ENCODE measurements at regions not wholly inside any gene's neighbourhood (a gene's known extent, or its start where the extent isn't known, plus 50 kb on each side); places are given as distances from the start of the nearest gene placed in this dataset.
"Not testable (repeated sequence)": the region's sequence is repeated elsewhere in the genome, so short reads cannot be mapped to it uniquely, and the experiment has no call there.

DNA sequence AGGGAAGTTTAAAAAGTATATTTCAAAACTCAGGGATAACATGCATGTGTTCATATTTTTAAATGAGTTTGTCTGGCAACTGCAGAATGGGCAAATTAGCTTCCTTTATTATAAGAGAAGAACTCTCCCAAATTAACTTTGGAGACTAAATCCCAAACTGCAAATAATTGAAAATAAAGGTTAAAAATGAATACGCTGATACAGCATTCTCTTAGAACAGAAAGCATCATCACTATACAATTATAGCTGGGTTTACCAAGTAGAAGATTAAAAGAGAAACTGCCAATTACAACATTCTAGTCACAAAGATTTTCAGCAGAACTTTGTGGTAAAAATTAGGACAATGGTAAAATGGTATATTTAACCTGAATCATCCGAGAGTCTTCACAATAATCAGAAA lies 73.3 kb downstream of the OLFM4 start:
- no peak for DNase-seq (ENCODE audit: low read depth)
- TF ChIP-seq, protein P1, sequence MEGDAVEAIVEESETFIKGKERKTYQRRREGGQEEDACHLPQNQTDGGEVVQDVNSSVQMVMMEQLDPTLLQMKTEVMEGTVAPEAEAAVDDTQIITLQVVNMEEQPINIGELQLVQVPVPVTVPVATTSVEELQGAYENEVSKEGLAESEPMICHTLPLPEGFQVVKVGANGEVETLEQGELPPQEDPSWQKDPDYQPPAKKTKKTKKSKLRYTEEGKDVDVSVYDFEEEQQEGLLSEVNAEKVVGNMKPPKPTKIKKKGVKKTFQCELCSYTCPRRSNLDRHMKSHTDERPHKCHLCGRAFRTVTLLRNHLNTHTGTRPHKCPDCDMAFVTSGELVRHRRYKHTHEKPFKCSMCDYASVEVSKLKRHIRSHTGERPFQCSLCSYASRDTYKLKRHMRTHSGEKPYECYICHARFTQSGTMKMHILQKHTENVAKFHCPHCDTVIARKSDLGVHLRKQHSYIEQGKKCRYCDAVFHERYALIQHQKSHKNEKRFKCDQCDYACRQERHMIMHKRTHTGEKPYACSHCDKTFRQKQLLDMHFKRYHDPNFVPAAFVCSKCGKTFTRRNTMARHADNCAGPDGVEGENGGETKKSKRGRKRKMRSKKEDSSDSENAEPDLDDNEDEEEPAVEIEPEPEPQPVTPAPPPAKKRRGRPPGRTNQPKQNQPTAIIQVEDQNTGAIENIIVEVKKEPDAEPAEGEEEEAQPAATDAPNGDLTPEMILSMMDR (IDR thresholded peaks at IDR 0.05; ENCODE audit: control insufficient read depth, insufficient read depth, low read depth, low read length, missing control alignments) = no peak
- H3K4me3 ChIP-seq (ENCODE audit: control insufficient read depth, low read depth, low read length) = no peak overlapping the region

DNA sequence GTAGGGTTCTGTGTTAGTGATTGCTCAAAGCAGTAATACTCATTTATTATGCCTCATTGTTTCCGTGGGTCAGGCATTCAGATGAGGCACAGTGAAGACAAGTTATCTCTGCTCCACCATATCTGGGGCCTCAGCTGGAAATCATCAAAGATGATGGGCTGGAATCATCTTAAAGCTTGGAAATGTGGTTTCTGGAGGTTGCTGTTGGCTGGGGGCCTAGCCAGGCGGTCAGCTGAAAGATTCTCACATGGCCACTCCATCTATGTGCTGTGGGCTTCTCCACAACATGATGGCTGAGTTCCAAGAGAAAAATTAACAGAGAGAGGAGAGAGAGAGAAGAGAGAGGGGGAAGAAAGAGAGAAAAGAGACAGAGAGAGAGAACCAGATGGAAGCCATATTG lies 75.5 kb downstream of the OLFM4 start:
- H3K4me3 ChIP-seq (ENCODE audit: control insufficient read depth, low read depth, low read length) = no peak overlapping the region
- DNase-seq (ENCODE audit: low read depth) = no peak
- TF ChIP-seq, protein P1 (IDR thresholded peaks at IDR 0.05; ENCODE audit: control insufficient read depth, insufficient read depth, low read depth, low read length, missing control alignments) = no peak

DNA sequence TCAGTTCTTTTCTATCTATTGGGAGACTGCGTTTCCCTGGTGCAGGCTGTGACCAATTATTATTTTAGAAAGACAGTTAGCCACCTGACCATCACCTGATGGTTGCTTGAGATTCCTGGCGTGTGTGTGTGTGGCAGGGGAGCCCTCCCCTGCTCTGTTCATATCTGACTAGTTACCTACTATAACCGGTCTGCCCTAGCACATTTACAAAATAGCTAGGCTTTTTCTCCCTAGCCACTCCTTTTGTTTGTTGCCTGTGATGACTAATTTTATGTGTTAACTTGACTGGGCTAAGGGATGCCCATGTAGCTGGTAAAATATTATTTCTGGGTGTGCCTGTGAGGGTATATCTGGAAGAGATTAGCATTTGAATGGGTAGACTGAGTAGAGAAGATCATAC lies 76.9 kb downstream of the OLFM4 start:
- H3K4me3 ChIP-seq (ENCODE audit: control insufficient read depth, low read depth, low read length) = no peak overlapping the region
- TF ChIP-seq, protein P1 (IDR thresholded peaks at IDR 0.05; ENCODE audit: control insufficient read depth, insufficient read depth, low read depth, low read length, missing control alignments) = no peak
- no peak for DNase-seq (ENCODE audit: low read depth)

DNA sequence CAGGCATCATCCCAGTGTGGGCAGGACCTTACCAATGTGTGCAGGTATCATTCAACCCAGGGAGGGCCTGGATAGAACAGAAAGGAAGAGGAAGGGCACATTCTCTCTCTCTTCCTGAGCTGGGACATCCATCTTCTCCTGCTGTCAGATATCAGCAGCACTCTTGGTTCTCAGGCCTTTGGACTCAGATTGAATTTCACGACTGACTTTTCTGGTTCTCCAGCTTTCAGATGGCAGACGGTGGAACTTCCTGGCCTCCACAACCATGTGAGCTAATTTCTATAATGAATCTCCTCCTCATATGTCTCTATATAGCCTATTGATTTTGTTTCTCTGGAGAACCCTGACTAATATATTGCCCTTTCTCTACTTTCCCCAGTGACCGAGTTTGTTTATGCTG lies 77.3 kb downstream of the OLFM4 start:
- no peak overlapping the region for H3K4me3 ChIP-seq (ENCODE audit: control insufficient read depth, low read depth, low read length)
- TF ChIP-seq, protein P1 (IDR thresholded peaks at IDR 0.05; ENCODE audit: control insufficient read depth, insufficient read depth, low read depth, low read length, missing control alignments) = no peak
- DNase-seq (ENCODE audit: low read depth) = no peak

DNA sequence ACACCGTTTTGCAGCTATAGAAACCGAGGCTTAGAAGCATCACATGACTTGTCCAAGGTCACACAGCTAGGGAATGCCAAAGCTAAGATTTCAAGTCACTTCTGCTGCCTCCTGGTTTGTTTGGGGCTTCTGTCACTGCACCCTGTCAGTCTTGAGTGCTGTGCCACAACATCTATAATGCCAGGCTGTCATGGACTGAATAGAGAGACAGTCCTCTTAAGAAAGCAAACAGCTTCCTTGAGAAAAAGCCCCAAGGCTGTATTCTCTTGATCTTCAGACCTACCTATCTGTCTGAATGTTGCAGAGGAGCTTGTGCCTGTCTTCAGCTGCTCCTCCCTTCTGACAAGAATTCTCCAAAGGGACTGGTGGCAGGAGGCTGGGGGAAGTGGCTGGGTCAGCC lies 81.6 kb downstream of the OLFM4 start:
- no peak overlapping the region for H3K4me3 ChIP-seq (ENCODE audit: control insufficient read depth, low read depth, low read length)
- TF ChIP-seq, protein P1 (IDR thresholded peaks at IDR 0.05; ENCODE audit: control insufficient read depth, insufficient read depth, low read depth, low read length, missing control alignments) = no peak
- DNase-seq (ENCODE audit: low read depth) = no peak

DNA sequence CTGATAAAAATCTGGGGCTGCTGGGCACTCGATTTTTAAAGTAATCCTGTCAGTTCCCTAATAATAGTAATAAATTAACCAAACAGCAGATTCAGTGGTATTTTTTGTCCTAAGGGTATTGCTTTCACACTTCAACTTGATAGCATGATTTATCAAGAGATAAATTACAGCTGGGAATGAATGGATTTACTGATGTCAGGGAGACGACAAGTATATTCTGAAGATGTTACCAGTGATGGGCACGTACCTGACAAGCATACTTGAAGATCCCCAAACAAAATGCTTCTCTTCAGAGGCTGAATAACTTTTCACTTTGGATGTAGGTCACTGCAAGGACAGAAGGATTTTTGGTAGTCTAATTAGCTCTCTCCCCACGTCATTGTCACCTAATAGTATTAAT lies 82.0 kb downstream of the OLFM4 start:
- TF ChIP-seq, protein P1 (IDR thresholded peaks at IDR 0.05; ENCODE audit: control insufficient read depth, insufficient read depth, low read depth, low read length, missing control alignments) = no peak
- DNase-seq (ENCODE audit: low read depth) = no peak
- H3K4me3 ChIP-seq (ENCODE audit: control insufficient read depth, low read depth, low read length) = no peak overlapping the region

DNA sequence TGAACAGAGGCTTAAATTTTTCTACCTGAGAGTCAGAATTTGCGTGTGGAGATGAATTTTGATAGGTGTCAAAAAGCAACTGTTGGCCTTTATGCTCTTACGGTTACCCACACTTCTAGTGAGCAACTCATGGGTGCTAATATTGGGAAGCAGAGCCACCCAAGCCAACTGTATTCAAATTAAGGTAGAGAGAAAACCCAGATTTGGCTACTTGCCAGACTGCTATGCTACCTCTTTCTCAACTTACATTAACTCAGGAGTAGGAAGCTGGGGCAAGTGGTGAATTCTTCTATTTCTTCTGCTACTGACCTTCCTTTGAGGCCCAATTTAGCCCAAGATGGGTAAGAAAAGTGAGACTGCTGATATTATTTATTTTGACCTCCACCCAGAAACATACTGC lies 83.9 kb downstream of the OLFM4 start:
- TF ChIP-seq, protein P1 (IDR thresholded peaks at IDR 0.05; ENCODE audit: control insufficient read depth, insufficient read depth, low read depth, low read length, missing control alignments) = no peak
- no peak for DNase-seq (ENCODE audit: low read depth)
- no peak overlapping the region for H3K4me3 ChIP-seq (ENCODE audit: control insufficient read depth, low read depth, low read length)

DNA sequence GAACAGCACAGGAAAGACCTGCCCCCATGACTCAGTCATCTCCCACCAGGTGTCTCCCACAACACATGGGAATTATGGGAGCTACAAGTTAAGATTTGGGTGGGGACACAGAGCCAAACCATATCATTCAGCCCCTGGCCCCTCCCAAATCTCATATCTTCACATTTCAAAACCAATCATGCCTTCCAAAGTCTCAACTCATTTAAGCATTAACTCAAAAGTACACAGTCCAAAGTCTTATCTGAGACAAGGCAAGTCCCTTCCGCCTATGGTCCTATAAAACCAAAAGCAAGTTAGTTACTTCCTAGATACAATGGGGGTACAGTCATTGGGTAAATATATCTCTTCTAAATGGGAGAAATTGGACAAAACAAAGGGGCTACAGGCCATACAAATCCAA lies 88.4 kb downstream of the OLFM4 start:
- not testable (repeated sequence) for DNase-seq (ENCODE audit: low read depth); H3K4me3 ChIP-seq (ENCODE audit: control insufficient read depth, low read depth, low read length)

Data from AG09309 (cell line).